PC-3 (cell line): ENCODE measurements at regions not wholly inside any gene's neighbourhood (a gene's known extent, or its start where the extent isn't known, plus 50 kb on each side); places are given as distances from the start of the nearest gene placed in this dataset.

Experiments used
- ATAC-seq: fragments of 200-7000 bp; cut with Tn5 transposase; 2 replicates; pipeline ENCODE4 v1.9.1; 2020; ENCODE audit warnings: mild to moderate bottlenecking, moderate library complexity
- BruUV-seq: library from RNA; stranded (reverse); fragments of 400-500 nt; replicated peaks from 2 replicates; lab custom pipeline; 2021; lab: Mats Ljungman, UMichigan
- CTCF ChIA-PET: fragments of 300-600 bp; sonication (Branson Sonifier 250); formaldehyde crosslinking; loops from one replicate; lab custom pipeline; 2022; ENCODE audit warnings: antibody characterized with exemption; lab: Charles Lee
- POLR2A ChIA-PET: fragments of 300-600 bp; sonication (Branson Sonifier 250); formaldehyde crosslinking; loops from one replicate; lab custom pipeline; 2022; ENCODE audit warnings: antibody characterized with exemption; ENCODE audit not compliant: unreplicated experiment; lab: Charles Lee
- DNase-seq: peaks from one replicate; pipeline ENCODE4 v3.0.0-alpha.2; 2015
- H2AFZ ChIP-seq: fragments of 300-600 bp; sonication (generic); 2 replicates; pipeline ENCODE4 v1.6.0; 2016; ENCODE audit warnings: antibody characterized with exemption, low read length
- H3F3A ChIP-seq: fragments of 300-600 bp; sonication (generic); one replicate; pipeline ENCODE4 v1.6.0; 2017; ENCODE audit warnings: antibody characterized with exemption, low read length, control low read depth, mild to moderate bottlenecking; ENCODE audit not compliant: unreplicated experiment
- H3K27ac ChIP-seq: fragments of 300-600 bp; sonication (generic); 2 replicates; pipeline ENCODE4 v1.5.1; 2016; ENCODE audit warnings: mild to moderate bottlenecking, low read length
- H3K27me3 ChIP-seq: fragments of 300-600 bp; sonication (generic); 2 replicates; pipeline ENCODE4 v1.6.1; 2016; ENCODE audit warnings: low read length, mixed read lengths
- H3K36me3 ChIP-seq: fragments of 300-600 bp; sonication (generic); 2 replicates; pipeline ENCODE4 v1.6.1; 2016; ENCODE audit warnings: low read depth, mixed run types, low read length, mixed read lengths
- H3K4me1 ChIP-seq: fragments of 300-600 bp; sonication (generic); 2 replicates; pipeline ENCODE4 v1.5.1; 2016; ENCODE audit warnings: low read length; ENCODE audit not compliant: insufficient read depth
- H3K4me2 ChIP-seq: fragments of 300-600 bp; sonication (generic); 2 replicates; pipeline ENCODE4 v1.6.0; 2016; ENCODE audit warnings: low read length
- H3K4me3 ChIP-seq: fragments of 300-600 bp; sonication (generic); 2 replicates; pipeline ENCODE4 v1.5.1; 2016; ENCODE audit warnings: mild to moderate bottlenecking, low read length, mixed read lengths
- H3K79me2 ChIP-seq: fragments of 300-600 bp; sonication (generic); 2 replicates; pipeline ENCODE4 v1.6.1; 2017; ENCODE audit warnings: low read length, mixed read lengths
- H3K9ac ChIP-seq: fragments of 300-600 bp; sonication (generic); 2 replicates; pipeline ENCODE4 v1.6.0; 2016; ENCODE audit warnings: mild to moderate bottlenecking, low read length
- H3K9me2 ChIP-seq: fragments of 300-600 bp; sonication (generic); replicated peaks from 2 replicates; pipeline ENCODE4 v1.6.1; 2016; ENCODE audit warnings: mixed run types, low read length, mixed read lengths
- H3K9me3 ChIP-seq: fragments of 300-600 bp; sonication (generic); 2 replicates; pipeline ENCODE4 v1.6.1; 2016; ENCODE audit warnings: low read length, mixed read lengths
- H4K20me1 ChIP-seq: fragments of 300-600 bp; sonication (generic); 2 replicates; pipeline ENCODE4 v1.6.1; 2016; ENCODE audit warnings: low read length, mixed read lengths
- CTCF ChIP-seq: fragments of 300-600 bp; sonication (generic); conservative IDR thresholded peaks from 2 replicates; pipeline ENCODE4 v1.5.1; 2017; ENCODE audit warnings: antibody characterized with exemption, low read depth, mild to moderate bottlenecking, low read length
- EZH2 ChIP-seq: fragments of 300-600 bp; sonication (generic); IDR thresholded peaks from one replicate; pipeline ENCODE4 v1.6.1; 2017; ENCODE audit warnings: antibody characterized with exemption, mild to moderate bottlenecking, low read length; ENCODE audit not compliant: unreplicated experiment
- EZH2phosphoT487 ChIP-seq: fragments of 300-600 bp; sonication (generic); IDR thresholded peaks from 2 replicates; pipeline ENCODE4 v1.6.1; 2018; ENCODE audit warnings: mild to moderate bottlenecking, antibody characterized with exemption, low read length, borderline replicate concordance
- intact Hi-C: fragments of 100-400 bp; cut with micrococcal nuclease; formaldehyde crosslinking; loops from 2 replicates; pipeline ENCODE4 v1.9.0; 2023

GRCh38 chr12:67802731-67803130 lies 154.2 kb downstream of the DYRK2 start:
- Histone ChIP-seq H3K9me3 (no peaks in the 10 kb centered on the region), H3K36me3 (no peaks in the 10 kb centered on the region), H2AFZ (no peak overlapping the region), H3K4me2 (no peak overlapping the region), H3K9me2 (no peaks in the 10 kb centered on the region), H3K9ac (no peak overlapping the region), H3K79me2 (no peaks in the 10 kb centered on the region), H3K27me3 (no peaks in the 10 kb centered on the region), H3K4me1 (peaks cover 5% of the 10 kb centered on the region; the same call in 1 of the 2 replicates), H3K27ac (no peak overlapping the region), H4K20me1 (no peaks in the 10 kb centered on the region), H3F3A (no peaks in the 10 kb centered on the region), H3K4me3 (no peak overlapping the region)
- DNase-seq (no peak), ATAC-seq (no peak)
- BruUV-seq = no TSS peak
- ChIA-PET CTCF (no interaction called here), POLR2A (no interaction called here)
- TF ChIP-seq EZH2phosphoT487 (no peak), EZH2 (no peak), CTCF (no peak)
- intact Hi-C loops = no loop called here

- Histone ChIP-seq H3K27me3 (no peaks in the 10 kb centered on the region), H3K36me3 (no peaks in the 10 kb centered on the region), H3K9me3 (no peaks in the 10 kb centered on the region), H3K4me2 (no peak overlapping the region), H3K4me3 (no peak overlapping the region), H3K27ac (no peak overlapping the region), H4K20me1 (no peaks in the 10 kb centered on the region), H3K9me2 (no peaks in the 10 kb centered on the region), H2AFZ (no peak overlapping the region), H3F3A (no peaks in the 10 kb centered on the region), H3K4me1 (peaks cover 12% of the 10 kb centered on the region; the same call in 1 of the 2 replicates), H3K79me2 (no peaks in the 10 kb centered on the region), H3K9ac (no peak overlapping the region)
- no peak for ATAC-seq
- ChIA-PET CTCF (no interaction called here), POLR2A (no interaction called here)
- intact Hi-C loops = no loop called here
- DNase-seq = no peak
- no TSS peak for BruUV-seq
- no peak for TF ChIP-seq EZH2phosphoT487
- no peak for TF ChIP-seq EZH2
- no peak for TF ChIP-seq CTCF
Measured at GRCh38 chr12:67803278-67803993, 154.9 kb downstream of the DYRK2 start.

GRCh38 chr12:67804168-67804567 lies 155.6 kb downstream of the DYRK2 start:
- TF ChIP-seq CTCF = no peak
- TF ChIP-seq EZH2phosphoT487 = no peak
- no peak for TF ChIP-seq EZH2
- H3K9me2 ChIP-seq = no peaks in the 10 kb centered on the region
- H4K20me1 ChIP-seq = no peaks in the 10 kb centered on the region
- H3K4me2 ChIP-seq = no peak overlapping the region
- ATAC-seq = no peak
- H3K9ac ChIP-seq = no peak overlapping the region
- H2AFZ ChIP-seq = no peak overlapping the region
- H3K27ac ChIP-seq = no peak overlapping the region
- intact Hi-C loops = no loop called here
- H3F3A ChIP-seq = no peaks in the 10 kb centered on the region
- no peak overlapping the region for H3K4me3 ChIP-seq
- BruUV-seq = no TSS peak
- H3K27me3 ChIP-seq = no peaks in the 10 kb centered on the region
- no peaks in the 10 kb centered on the region for H3K36me3 ChIP-seq
- H3K4me1 ChIP-seq = peaks cover 12% of the 10 kb centered on the region; the same call in 1 of the 2 replicates
- no peak for DNase-seq
- CTCF ChIA-PET = no interaction called here
- no peaks in the 10 kb centered on the region for H3K9me3 ChIP-seq
- POLR2A ChIA-PET = no interaction called here
- no peaks in the 10 kb centered on the region for H3K79me2 ChIP-seq
